HG02759 (cell line): ENCODE measurements at regions not wholly inside any gene's neighbourhood (a gene's known extent, or its start where the extent isn't known, plus 50 kb on each side); places are given as distances from the start of the nearest gene placed in this dataset.
"Not testable (repeated sequence)": the region's sequence is repeated elsewhere in the genome, so short reads cannot be mapped to it uniquely, and the experiment has no call there.

ENCODE experiments used
- ATAC-seq: cut with Tn5 transposase; IDR thresholded peaks from one replicate; pipeline ENCODE4 v1.9.1; 2021; ENCODE audit warnings: mild to moderate bottlenecking, moderate library complexity; ENCODE audit not compliant: unreplicated experiment

DNA sequence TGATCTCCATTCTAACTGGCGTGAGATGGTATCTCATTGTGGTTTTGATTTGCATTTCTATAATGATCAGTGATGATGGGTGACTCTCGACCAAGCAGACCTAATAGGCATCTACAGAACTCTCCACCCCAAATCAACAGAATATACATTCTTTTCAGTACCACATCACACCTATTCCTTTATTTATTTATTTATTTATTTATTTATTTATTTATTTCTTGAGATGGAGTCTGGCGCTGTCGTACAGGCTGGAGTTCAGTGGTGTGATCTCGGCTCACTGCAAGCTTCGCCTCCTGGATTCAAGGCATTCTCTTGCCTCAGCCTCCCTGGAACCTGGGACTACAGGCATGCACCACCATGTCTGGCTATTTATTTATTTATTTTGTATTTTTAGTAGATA is 496.3 kb downstream of the TENT5A start:
- not testable (repeated sequence) for ATAC-seq

- no peak for ATAC-seq
Observed at GRCh38 chr6:81253821-81254220, 498.7 kb downstream of the TENT5A start.

DNA sequence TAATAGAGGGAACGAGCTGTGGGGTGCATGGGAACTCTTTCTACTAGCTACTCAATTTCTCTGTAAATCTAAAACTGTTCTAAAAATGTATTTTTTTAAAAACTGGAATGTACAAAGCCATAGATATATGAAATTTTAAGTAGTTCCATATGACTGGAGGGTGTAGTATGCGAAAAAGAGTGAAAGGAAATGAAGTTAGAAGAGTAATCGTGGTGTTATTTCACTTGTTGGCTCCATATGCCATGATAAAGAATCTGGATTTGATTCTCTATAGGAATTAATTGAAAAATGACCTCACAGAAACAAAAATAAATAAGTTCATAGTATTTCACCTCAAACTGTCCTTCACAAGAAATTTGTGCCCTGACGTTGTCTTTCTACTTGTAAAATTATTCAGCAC is 500.2 kb downstream of the TENT5A start:
- no peak for ATAC-seq

DNA sequence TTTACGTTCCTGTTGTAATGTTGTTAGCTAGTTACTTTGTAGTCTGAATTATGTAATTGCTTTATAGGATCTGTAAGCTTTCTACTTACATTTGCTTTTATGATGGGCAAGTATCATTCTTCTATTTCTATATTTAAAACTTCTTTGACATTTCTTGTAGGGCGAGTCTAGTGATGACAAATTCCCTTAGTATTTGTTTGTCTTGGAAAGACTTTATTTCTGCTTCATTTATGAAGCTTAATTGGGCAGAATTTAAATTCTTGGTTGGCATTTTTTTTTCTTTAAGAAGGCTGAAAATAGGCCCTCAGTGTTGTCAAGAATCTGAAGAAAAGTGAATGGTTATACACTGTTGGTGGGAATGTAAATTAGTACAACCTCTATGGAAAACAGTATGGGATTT is 506.3 kb downstream of the TENT5A start:
- no peak for ATAC-seq

- no peak for ATAC-seq
Observed at GRCh38 chr6:81242624-81243023, 509.9 kb downstream of the TENT5A start.

DNA sequence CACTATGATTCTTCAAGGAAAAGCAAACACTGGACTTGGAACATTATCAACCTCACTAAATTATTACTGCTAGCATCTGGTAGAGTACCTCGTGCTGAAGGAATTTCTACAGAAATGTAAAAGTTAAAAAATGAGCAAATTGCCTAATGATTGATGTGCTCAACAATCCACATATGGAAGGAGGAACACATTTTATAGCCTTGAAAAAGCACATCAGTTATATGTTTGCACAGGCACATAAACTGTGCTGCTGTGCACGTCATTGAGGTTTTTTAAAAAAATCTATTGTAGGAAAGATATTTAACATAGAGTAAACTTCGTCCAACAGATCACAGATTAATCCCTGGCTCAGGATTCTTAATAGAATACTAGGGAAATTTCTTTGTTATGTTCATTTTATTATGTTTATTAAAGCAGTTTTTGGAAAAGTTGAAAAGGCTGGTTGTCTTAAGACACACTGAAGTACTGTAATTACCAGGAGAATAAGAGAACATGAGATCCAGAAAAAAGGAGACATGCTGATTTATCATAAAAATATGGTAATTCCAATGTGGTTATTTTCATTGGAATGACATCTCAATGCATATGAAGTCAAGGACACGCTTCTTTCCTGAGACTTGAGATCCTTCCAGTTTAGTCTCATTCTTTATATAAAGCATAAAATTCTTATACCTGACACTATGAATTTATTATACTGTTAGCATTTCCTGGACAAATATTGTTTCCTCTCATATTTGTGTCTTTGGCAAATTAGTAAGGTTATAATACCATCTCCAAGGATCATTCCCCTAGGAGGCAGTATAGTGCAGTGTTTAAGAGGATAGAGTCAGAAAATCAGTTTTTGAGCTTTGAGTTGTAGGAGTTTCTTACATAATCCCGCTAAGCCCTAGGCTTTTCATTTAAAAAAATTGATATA is 511.1 kb downstream of the TENT5A start:
- no peak for ATAC-seq

DNA sequence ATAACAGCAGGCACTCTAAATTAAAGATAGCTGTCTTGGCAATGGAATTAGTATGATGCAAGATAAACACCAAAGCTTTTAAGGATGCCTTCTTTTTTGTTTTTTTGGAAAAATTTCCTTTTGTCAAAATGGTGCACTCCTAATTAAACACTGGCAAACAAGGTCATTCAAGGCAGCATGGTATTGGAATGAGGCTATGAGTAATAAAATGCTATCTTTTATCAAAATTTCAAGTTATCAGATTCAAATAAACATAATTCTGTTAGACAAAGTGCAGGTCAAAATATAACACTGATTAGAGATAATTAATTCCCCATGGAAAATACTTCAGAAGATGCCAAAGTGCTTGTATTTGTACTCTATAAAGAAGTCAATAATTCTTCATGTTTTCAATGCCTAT is 514.1 kb downstream of the TENT5A start:
- ATAC-seq, result no peak

DNA sequence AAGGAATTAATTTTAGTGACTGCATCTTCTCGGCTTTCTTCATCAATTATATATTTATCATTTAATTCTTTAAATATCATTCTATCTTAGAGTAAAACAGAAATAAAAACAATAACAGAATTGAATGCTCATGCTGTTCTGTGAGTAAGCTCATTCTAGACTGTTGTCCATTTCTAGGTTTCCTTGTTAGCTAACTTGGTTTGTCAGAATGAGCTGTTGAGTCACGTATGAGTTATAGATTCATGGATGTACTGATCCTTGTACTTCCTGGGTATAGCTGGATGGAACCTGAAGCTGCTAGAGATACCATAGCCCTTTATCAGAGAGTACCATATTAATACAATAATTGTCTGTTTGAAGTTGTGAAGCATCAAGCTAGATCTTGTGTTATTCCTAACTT is 515.3 kb downstream of the TENT5A start:
- no peak for ATAC-seq

- ATAC-seq, result no peak
Observed at GRCh38 chr6:81235512-81235911, 517.0 kb downstream of the TENT5A start.

DNA sequence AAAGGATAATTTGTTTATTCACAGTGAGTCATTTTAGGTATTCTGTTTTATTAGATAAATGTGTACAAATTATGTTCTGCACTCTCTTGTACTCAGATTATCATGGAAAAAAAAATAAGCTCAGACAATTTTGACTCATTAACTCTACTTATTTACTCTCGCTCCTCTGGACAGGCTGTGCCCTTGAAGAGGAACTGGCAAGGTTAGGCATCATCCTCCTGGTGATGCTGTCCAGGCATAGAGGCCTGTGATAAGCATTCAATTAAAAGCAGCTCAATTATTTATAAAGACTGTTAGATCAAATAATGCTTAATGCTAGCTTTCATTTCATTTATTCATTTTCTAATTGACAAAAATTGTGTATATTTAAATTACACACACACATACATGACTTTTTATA is 518.5 kb downstream of the TENT5A start:
- ATAC-seq, result no peak

DNA sequence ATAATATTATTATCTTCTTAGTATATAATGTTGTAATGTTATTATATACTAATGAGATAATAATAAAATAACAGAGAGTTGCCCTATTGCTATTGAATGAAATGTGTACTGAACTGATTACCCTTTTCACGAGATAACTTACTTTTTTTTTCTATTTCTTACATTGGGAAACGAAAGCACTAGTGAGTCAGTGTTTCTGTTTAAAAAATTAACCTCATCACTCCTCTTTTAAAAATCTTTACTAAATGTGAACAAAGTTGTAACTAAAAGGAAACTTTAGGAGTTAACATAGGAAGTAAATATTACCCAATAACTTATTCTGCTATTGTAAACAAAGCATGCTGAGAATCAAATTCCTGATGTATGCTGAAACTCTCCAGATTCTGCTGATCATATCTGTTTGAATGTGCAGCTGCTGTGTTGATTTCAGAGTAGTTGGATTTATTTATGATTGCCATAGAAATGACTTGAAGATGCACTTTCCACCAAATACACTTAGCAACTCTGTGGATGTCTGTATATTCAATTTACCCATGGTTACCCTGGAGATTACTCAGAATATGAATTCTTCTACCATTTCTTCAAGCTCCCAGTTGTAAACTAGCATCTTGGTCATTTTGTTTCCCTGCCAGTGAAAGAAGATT is 523.4 kb downstream of the TENT5A start:
- ATAC-seq, result no peak

DNA sequence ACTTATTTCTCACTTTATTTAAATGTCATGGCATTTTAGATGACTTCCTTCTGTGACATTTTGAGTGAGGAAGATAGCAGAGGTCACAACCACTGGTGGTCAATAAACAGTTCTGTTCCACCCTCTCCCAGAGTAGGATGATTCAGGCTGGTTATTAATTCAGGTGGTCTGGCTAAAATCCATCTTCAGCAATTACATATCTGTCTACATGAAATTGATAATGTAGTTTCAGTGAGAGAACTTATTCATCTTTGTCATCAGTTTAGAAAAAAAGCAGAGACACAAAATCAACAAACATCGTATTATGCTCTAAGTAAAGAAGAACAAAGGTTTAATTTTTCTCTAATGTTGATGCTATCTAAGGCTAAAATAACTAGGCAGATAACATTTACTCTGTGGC is 525.5 kb downstream of the TENT5A start:
- ATAC-seq, result no peak

DNA sequence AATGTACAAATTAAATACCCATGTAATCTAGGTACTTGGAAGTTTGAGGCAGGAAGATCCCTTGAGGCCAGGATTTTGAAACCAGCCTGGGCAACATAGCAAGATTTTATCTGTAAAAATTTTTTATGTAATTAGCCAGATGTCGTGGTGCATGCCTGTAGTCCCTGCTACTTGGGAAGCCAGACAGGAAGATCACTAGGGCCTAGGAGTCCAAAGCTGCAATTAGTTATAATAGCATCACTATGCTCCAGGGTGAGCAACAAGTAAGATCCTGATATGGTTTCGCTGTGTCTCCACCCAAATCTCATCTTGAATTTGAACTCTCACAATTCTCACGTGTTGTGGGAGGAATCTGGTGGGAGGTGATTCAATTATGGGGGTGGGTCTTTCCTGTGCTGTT is 535.8 kb downstream of the TENT5A start:
- ATAC-seq, result no peak

DNA sequence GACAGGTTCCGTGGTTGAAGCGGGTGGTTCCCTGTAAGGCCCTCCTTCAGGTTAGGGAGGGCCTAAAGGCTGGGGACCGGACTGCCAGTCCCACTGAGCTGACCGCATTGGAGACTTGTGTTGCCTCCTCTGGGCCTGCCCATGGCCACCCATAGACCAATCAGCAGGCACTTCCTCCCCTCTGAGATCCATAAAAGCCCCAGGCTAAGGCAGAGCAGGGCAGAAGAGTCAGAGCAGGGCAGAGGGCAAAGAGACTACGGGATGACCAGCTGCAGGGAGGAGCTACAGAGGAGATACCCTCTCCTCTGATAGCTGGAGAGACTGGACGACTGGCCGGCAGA is 537.4 kb downstream of the TENT5A start:
- no peak for ATAC-seq

- no peak for ATAC-seq
Observed at GRCh38 chr6:81214414-81215091, 537.9 kb downstream of the TENT5A start.

GRCh38 chr6:81204731-81205130 is 547.8 kb downstream of the TENT5A start:
- no peak for ATAC-seq

- no peak for ATAC-seq
Observed at GRCh38 chr6:81194374-81194773, 558.1 kb downstream of the TENT5A start.

- ATAC-seq, result no peak
Observed at GRCh38 chr6:81172056-81172740, 580.3 kb downstream of the TENT5A start.

DNA sequence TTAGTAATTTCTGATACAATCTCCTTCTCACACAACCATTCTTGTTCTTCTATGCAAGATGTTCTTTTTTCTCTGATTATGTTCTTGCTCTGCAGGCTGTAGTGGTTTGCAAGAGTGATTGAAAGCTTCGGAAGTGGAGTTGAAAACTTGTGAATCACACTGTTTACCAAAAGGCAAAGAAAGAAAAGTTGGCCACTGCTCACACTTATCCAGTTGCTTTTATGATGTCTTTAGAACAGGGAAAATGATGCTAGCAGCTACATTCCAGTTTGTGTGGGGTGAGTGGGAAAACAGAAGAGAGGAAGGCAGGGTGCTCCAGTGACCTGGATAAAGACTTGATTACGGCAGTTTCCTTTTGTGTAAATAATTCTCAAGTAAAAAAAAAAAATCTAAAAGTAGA is 583.3 kb downstream of the TENT5A start:
- ATAC-seq, result no peak

- ATAC-seq, result no peak
Observed at GRCh38 chr6:81166770-81167169, 585.7 kb downstream of the TENT5A start.

GRCh38 chr6:81158956-81159355 is 593.5 kb downstream of the TENT5A start:
- ATAC-seq, result no peak
